ENCODE measurements at regions not wholly inside any gene's neighbourhood (a gene's known extent, or its start where the extent isn't known, plus 50 kb on each side); places are given as distances from the start of the nearest gene placed in this dataset.

- in situ Hi-C loops (cut with HindIII; ENCODE audit: low sequenced_read_pairs) = no loop called here
These were observed 557.4 kb upstream of the RAB6C start for GRCh38 chr2:129422028-129422427.

- in situ Hi-C loops (cut with HindIII; ENCODE audit: low sequenced_read_pairs) = no loop called here
These were observed 551.3 kb upstream of the RAB6C start for GRCh38 chr2:129428086-129428660.

GRCh38 chr2:129430911-129431310 is 548.6 kb upstream of the RAB6C start:
- in situ Hi-C loops (cut with HindIII; ENCODE audit: low sequenced_read_pairs) = no loop called here

GRCh38 chr2:129431881-129432280 is 547.6 kb upstream of the RAB6C start:
- in situ Hi-C loops (cut with HindIII; ENCODE audit: low sequenced_read_pairs) = no loop called here

- in situ Hi-C loops (cut with HindIII; ENCODE audit: low sequenced_read_pairs) = no loop called here
These were observed 542.7 kb upstream of the RAB6C start for GRCh38 chr2:129436809-129437208.

GRCh38 chr2:129437725-129438124 is 541.7 kb upstream of the RAB6C start:
- in situ Hi-C loops (cut with HindIII; ENCODE audit: low sequenced_read_pairs) = no loop called here

GRCh38 chr2:129438501-129439057 is 540.9 kb upstream of the RAB6C start:
- in situ Hi-C loops (cut with HindIII; ENCODE audit: low sequenced_read_pairs) = no loop called here

GRCh38 chr2:129439406-129440302 is 539.8 kb upstream of the RAB6C start:
- in situ Hi-C loops (cut with HindIII; ENCODE audit: low sequenced_read_pairs) = no loop called here

GRCh38 chr2:129441610-129442009 is 537.9 kb upstream of the RAB6C start:
- in situ Hi-C loops (cut with HindIII; ENCODE audit: low sequenced_read_pairs) = no loop called here

GRCh38 chr2:129443235-129443864 is 536.1 kb upstream of the RAB6C start:
- in situ Hi-C loops (cut with HindIII; ENCODE audit: low sequenced_read_pairs) = no loop called here

- in situ Hi-C loops (cut with HindIII; ENCODE audit: low sequenced_read_pairs) = no loop called here
These were observed 535.4 kb upstream of the RAB6C start for GRCh38 chr2:129443865-129444739.

GRCh38 chr2:129444751-129445150 is 534.7 kb upstream of the RAB6C start:
- in situ Hi-C loops (cut with HindIII; ENCODE audit: low sequenced_read_pairs) = no loop called here

- in situ Hi-C loops (cut with HindIII; ENCODE audit: low sequenced_read_pairs) = no loop called here
These were observed 522.8 kb upstream of the RAB6C start for GRCh38 chr2:129456691-129457090.

GRCh38 chr2:129457277-129457818 is 522.1 kb upstream of the RAB6C start:
- in situ Hi-C loops (cut with HindIII; ENCODE audit: low sequenced_read_pairs) = no loop called here

GRCh38 chr2:129458006-129458405 is 521.5 kb upstream of the RAB6C start:
- in situ Hi-C loops (cut with HindIII; ENCODE audit: low sequenced_read_pairs) = no loop called here

- in situ Hi-C loops (cut with HindIII; ENCODE audit: low sequenced_read_pairs) = no loop called here
These were observed 521.0 kb upstream of the RAB6C start for GRCh38 chr2:129458436-129458835.

- in situ Hi-C loops (cut with HindIII; ENCODE audit: low sequenced_read_pairs) = no loop called here
These were observed 520.1 kb upstream of the RAB6C start for GRCh38 chr2:129459200-129459876.

GRCh38 chr2:129459881-129460280 is 519.6 kb upstream of the RAB6C start:
- in situ Hi-C loops (cut with HindIII; ENCODE audit: low sequenced_read_pairs) = no loop called here

- in situ Hi-C loops (cut with HindIII; ENCODE audit: low sequenced_read_pairs) = no loop called here
These were observed 518.9 kb upstream of the RAB6C start for GRCh38 chr2:129460299-129461198.
